ENCODE measurements at regions not wholly inside any gene's neighbourhood (a gene's known extent, or its start where the extent isn't known, plus 50 kb on each side); places are given as distances from the start of the nearest gene placed in this dataset.
"Not testable (repeated sequence)": the region's sequence is repeated elsewhere in the genome, so short reads cannot be mapped to it uniquely, and the experiment has no call there.

- DNase-seq (ENCODE audit: low read depth): no peak
Measured at GRCh38 chr3:40645883-40646282, 121.1 kb downstream of the ZNF621 start.

DNA sequence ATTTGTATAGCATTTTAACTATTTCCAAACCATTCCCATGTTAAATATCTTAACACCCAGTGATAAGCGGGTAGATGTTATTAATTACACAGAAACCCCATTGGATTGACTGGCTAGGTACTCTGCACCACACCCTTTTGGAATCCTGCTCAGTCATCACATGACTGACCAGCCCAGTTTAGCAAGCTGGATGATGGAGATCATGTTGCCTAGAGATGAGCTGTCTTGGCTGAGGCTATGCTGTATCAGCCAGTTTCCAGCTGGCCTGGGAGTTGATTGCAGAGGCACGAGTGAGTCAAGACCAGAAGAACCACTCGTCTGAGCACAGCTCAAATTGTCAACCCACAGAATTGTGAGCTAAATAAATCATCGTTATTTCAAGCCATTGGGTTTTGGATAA is 124.6 kb downstream of the ZNF621 start:
- DNase-seq (ENCODE audit: low read depth): no peak

GRCh38 chr3:40652072-40652471 is 127.3 kb downstream of the ZNF621 start:
- no peak for DNase-seq (ENCODE audit: low read depth)

GRCh38 chr3:40653001-40653400 is 128.2 kb downstream of the ZNF621 start:
- DNase-seq (ENCODE audit: low read depth): no peak

- no peak for DNase-seq (ENCODE audit: low read depth)
Measured at GRCh38 chr3:40653878-40654277, 129.1 kb downstream of the ZNF621 start.

DNA sequence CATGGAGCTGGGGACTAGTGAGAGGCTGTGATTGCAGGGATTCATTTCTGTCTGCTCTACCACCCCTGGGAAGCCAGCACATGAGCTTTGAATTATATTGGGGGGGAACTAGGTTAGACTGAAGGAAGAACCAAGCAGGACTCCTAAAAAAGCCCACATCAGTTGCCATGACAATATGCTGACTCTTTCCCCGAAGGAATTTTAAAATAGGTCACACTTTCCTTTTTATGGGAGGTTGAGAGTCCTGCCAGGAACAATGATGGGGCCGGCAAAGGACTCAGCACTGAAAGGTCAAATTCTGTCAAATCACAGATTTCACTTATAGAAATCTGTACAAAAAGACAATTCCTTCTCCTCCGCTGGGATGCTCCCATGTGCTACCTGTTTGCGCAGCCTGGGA is 130.8 kb downstream of the ZNF621 start:
- no peak for DNase-seq (ENCODE audit: low read depth)

GRCh38 chr3:40657623-40658022 is 132.9 kb downstream of the ZNF621 start:
- DNase-seq (ENCODE audit: low read depth): no peak

GRCh38 chr3:40658305-40658704 is 133.5 kb downstream of the ZNF621 start:
- no peak for DNase-seq (ENCODE audit: low read depth)

DNA sequence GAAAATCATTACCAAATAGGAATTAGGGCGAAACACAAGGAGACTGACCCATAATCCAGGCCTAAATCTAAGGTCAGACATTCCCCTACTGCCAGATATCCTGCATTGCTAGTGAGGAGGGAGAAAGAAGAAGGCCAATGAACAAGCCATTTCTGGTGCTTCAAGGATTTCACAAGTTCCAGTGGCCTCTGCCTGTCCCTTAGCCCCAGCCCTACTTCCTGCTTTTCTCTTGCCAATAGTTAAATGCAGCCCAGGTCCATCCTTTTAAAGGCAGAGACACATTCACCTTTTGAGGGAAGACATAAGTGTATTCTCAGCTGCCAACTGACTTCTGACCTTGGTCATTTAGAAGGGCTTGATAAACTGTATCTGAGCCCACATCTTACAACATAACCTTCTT is 135.8 kb downstream of the ZNF621 start:
- no peak for DNase-seq (ENCODE audit: low read depth)

- no peak for DNase-seq (ENCODE audit: low read depth)
Measured at GRCh38 chr3:40661284-40661683, 136.5 kb downstream of the ZNF621 start.

- DNase-seq (ENCODE audit: low read depth): no peak
Measured at GRCh38 chr3:40663280-40663679, 138.5 kb downstream of the ZNF621 start.

GRCh38 chr3:40669176-40669575 is 144.4 kb downstream of the ZNF621 start:
- DNase-seq (ENCODE audit: low read depth): no peak

DNA sequence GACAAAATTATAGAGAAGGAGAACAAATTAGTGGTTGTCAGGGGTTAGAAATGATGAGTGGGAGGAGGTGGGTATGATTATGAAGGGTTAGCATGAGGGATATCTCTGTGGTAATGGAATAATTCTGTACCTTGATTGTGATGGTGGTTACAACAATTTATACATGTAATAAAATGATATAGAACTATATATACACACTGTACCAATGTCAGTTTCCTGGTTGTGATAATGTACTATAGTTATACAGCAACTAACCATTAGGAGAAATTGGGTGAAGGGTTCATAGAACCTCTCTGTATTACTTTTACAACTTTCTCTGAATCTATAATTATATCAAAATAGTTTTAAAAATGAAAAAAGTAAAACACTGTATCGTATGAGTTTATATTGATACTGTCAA is 148.1 kb downstream of the ZNF621 start:
- DNase-seq (ENCODE audit: low read depth): no peak

DNA sequence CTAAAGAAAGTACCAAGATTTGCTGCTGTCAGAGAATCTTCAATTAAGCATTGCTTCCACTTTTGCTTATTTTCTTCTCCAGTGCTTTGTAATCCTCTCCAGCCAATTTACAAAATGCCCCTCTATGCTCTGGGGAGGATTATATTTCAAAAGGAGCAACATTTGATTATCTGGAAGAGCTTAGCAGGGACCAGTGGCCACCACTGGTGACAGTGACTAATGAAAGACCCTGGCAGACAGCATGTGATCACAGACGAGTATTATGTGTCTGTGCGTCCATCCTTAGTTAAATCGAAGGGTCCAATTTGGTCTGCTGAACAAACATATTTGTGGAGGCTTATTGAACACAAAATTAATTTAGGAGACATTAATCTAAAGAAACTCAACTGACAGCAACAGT is 152.6 kb downstream of the ZNF621 start:
- no peak for DNase-seq (ENCODE audit: low read depth)

- DNase-seq (ENCODE audit: low read depth): no peak
Measured at GRCh38 chr3:40677749-40678148, 153.0 kb downstream of the ZNF621 start.

DNA sequence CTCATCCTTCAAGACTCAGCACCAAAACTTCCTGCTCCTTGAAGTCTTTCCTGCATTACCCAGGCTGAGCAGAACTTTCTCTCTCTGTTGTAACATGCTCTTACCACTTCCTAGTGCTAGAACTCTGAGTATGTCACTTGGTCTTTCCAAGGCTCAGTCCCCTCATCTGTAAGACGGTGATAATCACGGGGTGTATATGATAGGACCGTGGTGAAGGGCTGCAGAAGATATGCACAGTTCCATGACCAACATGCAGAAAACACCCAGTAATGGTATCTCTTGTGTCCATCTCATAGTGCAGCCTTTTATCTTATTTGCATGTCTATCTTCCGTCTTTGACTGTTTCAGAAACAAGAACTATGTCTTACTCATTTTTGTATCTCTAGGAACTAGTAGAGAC is 154.5 kb downstream of the ZNF621 start:
- DNase-seq (ENCODE audit: low read depth): no peak

DNA sequence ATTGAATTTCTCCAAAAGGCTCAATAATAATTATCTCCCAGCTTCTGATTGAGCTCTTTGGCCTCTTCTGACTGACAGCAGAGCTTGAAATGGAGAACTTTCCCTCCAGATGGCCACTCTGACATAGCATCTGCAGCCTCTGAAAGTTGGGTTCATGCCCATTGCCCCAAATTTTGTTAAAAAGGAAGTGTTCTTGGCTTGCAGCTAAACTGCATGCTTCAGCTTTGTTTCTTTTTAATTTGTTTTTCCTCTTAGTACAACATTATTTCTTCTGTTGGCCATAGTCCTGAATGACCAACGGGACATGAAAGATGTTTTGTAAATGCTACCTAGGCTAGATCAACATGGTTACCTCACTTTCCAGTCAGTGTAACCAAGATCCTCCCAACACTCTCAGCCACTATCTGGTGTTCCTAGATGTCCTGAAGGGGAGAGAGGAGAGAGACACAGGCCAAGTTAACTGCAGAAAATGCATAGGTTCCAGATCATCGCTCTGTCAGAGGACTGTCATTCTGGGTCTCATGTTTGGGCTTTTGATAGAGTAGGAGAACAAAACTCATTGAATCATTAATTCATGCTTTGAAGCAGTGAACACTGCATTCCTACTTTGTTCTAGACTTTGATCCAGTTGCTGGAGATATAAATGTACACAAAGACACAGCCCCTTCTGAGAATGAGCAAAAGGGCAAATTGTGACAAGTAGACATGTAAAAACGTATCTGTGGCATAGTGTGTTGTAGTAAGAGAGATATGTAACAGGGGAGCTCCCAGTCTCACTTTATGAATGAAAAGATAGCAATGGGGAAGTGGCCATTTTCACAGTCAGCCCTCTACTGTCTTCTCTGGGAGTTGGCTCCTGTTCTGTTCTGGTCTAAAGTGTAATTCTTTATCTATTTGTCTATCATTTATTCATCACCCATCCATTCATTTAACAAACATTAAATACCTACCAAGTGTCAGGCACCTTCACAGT is 156.2 kb downstream of the ZNF621 start:
- no peak for DNase-seq (ENCODE audit: low read depth)

DNA sequence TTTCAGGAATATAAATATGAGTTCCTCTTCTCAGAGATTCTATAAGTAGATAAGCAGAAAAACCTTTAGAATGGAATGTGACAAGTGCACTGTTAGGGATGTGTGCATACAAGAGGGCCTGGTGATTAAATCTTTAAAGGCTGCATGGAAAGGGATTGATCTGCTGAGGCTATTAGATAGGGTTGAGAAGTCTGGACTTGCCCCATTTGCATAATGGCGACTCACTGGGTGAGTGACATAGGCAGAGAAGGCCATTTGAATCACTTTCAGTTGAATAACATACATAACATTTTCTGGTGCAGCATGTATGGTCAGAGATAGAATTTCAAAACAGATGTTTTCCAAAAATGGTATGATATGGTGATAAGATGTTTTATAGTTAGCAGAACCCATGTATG is 156.9 kb downstream of the ZNF621 start:
- no peak for DNase-seq (ENCODE audit: low read depth)

DNA sequence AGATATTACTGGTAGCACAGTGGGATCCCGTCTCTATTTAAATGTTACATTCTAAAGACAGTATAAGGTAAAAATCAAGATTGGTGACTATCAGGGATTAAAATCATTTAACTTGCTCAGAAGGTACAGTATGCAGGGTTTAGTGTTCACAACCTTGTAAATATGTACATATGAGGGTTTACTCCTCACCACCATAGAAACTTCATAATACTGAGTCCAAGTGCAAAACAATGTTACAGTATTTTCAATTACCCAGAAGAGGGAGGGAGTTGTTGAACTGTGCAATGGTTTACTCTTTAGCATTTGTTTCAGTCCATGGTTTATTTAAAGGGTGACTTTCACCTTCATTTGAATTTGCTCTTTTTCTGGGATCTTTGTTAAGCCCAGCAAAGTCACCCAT is 165.1 kb downstream of the ZNF621 start:
- no peak for DNase-seq (ENCODE audit: low read depth)

DNA sequence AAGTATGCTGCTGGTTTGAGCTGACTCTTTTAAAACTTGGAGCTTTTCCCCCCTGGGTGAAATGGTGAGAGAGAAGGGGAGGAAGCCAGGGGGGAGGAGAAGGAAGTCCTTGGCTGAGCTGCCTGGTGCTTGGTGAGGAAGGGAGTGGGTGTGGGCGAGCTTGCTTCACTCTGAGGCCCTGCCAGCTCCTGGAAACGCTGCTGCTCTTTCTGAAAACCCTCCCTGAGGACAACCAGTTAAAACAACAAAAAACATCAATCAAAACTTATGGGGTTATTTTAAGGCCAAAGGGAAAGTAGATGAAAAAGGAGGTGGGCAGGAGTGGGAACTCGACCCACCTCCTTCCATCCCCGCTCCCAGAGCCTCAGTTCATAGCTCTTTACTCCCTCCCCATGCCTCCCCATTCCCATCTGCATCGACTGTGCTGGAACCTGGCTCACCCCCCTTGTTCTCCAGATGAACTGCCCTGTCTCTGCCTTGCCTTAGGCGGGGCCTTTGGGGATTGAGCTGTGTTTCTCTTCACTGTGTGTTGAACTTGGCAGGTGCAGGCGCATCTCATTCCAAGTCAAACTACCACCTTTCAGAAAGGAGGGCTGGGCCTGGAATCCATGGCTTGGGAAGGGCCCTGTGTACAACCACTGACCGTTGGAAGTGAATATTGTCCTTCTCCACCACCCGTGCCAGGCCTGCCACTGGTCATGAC is 166.1 kb downstream of the ZNF621 start:
- no peak for DNase-seq (ENCODE audit: low read depth)

DNA sequence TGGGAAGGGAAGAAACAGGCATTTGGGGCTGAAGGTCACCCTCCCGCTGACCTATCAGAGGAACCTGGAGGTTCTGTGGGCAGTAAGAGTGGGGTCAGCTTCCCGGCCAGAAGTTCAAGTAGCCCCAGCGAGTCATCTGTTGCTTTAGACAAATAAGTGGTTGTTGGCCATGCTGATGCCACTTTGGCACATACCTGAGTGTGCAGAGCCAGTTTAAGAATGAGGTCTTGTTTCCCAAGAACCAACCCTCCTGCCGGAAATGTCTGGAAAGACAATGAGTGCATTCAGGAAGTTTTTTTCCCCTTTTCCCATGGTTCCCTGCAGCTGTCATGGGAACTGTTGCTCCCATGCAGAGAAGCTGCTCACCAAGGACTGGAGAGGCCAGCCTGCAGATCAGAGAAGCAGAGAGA is 166.7 kb downstream of the ZNF621 start:
- no peak for DNase-seq (ENCODE audit: low read depth)

- DNase-seq (ENCODE audit: low read depth): no peak
Measured at GRCh38 chr3:40695848-40696247, 171.1 kb downstream of the ZNF621 start.

DNA sequence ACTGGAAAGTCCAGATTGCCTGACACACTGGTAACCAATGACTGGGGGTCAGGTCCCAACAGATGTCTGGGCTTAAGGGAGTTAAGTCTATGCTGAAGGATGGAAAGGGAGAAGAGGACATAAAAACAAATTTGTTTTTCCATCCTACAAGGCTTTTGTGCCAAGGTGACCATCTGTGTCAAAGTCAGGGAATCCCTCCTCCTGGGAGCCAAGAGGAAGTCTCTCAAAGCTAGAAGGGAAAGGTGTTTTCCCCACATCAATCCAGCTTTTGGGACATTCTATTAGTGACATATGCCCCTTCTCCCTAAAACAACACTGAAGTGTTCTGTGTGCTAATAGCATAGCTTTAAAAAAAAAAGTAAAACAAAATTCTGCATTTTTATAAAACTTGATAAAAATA is 173.9 kb downstream of the ZNF621 start:
- not testable (repeated sequence) for DNase-seq (ENCODE audit: low read depth)

Data from HS-5 (cell line).